Tibial artery (tissue), 4 donors: ENCODE measurements at regions not wholly inside any gene's neighbourhood (a gene's known extent, or its start where the extent isn't known, plus 50 kb on each side); places are given as distances from the start of the nearest gene placed in this dataset.

Source experiments
- DNase-seq, 2 donors: peaks; one replicate each; pipeline ENCODE4 v3.0.0-alpha.2; 2019
- H3K27ac ChIP-seq, 2 donors: fragments of 200-600 bp; sonication (generic) in 1 of 2; 1 replicate in 1 of 2; 2 replicates in 1 of 2; pipeline ENCODE4 v1.5.1; 2018 to 2019; ENCODE audit warnings: mild to moderate bottlenecking in 1 of 2
- H3K27me3 ChIP-seq, 2 donors: fragments of 200-600 bp; sonication (generic) in 1 of 2; one replicate each; pipeline versions ENCODE4 v1.5.1 to v1.6.0; 2016 to 2019
- H3K36me3 ChIP-seq, 3 donors: fragments of 200-600 bp; sonication (generic) in 2 of 3; one replicate each; pipeline ENCODE4 v1.5.1; 2016 to 2019; ENCODE audit warnings: mild to moderate bottlenecking in 2 of 3
- H3K4me1 ChIP-seq, 4 donors: fragments of 200-600 bp; sonication (generic) in 2 of 4; 1 replicate in 3 of 4; 2 replicates in 1 of 4; pipeline ENCODE4 v1.5.1; 2016 to 2019
- H3K4me3 ChIP-seq, 2 donors: fragments of 200-600 bp; sonication (generic) in 1 of 2; 1 replicate in 1 of 2; 2 replicates in 1 of 2; pipeline ENCODE4 v1.5.1; 2018 to 2019; ENCODE audit warnings: mild to moderate bottlenecking in 2 of 2
- H3K9me3 ChIP-seq, 3 donors: fragments of 200-600 bp; sonication (generic) in 1 of 3; one replicate each; pipeline ENCODE4 v1.5.1; 2016 to 2019
- intact Hi-C: fragments of 100-400 bp; cut with DNase I; formaldehyde crosslinking; loops from one replicate; pipeline ENCODE4 v1.15.0; 2023; ENCODE audit warnings: low total_unique reads
- TF ChIP-seq, protein P1 (sequence below), 2 experiments: fragments of 200-600 bp in 1 of 2; fragments of 450-650 bp in 1 of 2; IDR thresholded peaks; one replicate each; pipeline ENCODE4 v1.5.1; 2017 to 2019; ENCODE audit warnings: antibody characterized with exemption in 2 of 2, mild to moderate bottlenecking in 1 of 2, moderate library complexity in 1 of 2

DNA sequence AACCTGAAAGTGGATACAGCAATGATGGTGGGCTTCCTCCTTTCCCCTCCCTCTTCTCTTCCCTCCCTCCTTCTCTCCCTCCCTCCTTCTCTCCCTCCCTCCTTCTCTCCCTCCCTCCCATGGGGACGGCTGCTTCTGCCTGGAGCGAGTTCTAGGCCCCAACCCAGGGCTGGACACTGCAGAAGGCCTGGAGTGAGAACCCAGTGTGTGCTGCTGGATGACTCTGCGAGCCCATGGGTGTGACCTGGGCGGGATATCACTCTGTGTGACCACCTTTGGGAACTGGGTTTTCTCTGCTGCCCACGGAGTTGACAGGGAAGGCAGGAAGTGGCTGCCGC, 242.6 kb upstream of the GSE1 start:
- intact Hi-C loops, result no loop called here
- Histone ChIP-seq H3K36me3 (no peaks in the 10 kb centered on the region), H3K4me1 (peaks cover 0 to 60% (median 56%) of the 10 kb centered on the region in 4 donors), H3K27ac (peak overlapping the region; percentile 80 to 84), H3K4me3 (peak overlapping the region in 1 of 2 donors; percentile 47), H3K27me3 (no peaks in the 10 kb centered on the region), H3K9me3 (no peaks in the 10 kb centered on the region)
- DNase-seq, result no peak
- TF ChIP-seq, protein P1, sequence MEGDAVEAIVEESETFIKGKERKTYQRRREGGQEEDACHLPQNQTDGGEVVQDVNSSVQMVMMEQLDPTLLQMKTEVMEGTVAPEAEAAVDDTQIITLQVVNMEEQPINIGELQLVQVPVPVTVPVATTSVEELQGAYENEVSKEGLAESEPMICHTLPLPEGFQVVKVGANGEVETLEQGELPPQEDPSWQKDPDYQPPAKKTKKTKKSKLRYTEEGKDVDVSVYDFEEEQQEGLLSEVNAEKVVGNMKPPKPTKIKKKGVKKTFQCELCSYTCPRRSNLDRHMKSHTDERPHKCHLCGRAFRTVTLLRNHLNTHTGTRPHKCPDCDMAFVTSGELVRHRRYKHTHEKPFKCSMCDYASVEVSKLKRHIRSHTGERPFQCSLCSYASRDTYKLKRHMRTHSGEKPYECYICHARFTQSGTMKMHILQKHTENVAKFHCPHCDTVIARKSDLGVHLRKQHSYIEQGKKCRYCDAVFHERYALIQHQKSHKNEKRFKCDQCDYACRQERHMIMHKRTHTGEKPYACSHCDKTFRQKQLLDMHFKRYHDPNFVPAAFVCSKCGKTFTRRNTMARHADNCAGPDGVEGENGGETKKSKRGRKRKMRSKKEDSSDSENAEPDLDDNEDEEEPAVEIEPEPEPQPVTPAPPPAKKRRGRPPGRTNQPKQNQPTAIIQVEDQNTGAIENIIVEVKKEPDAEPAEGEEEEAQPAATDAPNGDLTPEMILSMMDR (IDR thresholded peaks at IDR 0.05), result no peak

DNA sequence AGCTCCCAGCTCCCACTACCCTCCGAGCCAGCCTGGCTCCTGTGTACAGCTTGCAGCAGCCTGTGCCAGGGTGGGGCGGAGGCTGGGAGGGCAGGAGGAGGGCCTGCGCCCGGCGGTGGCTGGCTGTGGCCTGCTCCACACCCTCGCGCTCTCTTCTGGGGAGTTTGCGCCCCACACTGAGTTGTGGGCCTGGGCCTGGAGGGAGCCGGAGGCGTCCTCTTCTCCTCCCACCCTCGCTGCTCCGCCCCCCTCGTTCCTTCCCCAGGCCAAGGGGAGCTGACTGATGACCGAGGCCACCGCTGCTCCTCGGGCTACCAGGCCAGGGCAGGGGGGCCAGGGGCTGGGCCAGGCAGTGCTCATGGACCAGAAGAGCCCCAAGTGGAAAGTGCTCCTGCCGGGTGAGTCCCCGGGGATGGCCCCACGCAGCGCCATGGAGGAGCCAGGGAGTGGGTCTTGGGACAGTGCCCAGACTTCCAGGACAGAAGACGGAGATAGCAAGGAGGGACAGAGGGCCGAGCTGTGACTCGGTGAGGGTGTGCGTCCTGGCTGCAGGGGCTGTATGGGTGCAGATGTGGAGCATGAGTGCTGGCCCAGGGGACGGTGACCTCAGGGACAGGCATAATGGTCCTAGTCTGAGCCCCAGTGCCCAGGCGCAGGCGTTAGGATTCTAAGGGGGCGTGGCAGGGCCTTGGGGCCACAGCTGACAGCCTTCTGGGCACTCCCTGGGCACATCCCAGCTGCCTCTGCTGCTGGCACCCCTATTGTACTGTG, 242.1 kb upstream of the GSE1 start:
- Histone ChIP-seq H3K4me3 (peak overlapping the region; percentile 39 to 47), H3K27me3 (no peaks in the 10 kb centered on the region), H3K36me3 (no peaks in the 10 kb centered on the region), H3K9me3 (no peaks in the 10 kb centered on the region), H3K4me1 (peaks cover 0 to 64% (median 57%) of the 10 kb centered on the region in 4 donors), H3K27ac (peak overlapping the region; percentile 80 to 84)
- TF ChIP-seq, protein P1 (IDR thresholded peaks at IDR 0.05), result no peak
- intact Hi-C loops, result no loop called here
- DNase-seq, result peak; percentile 70 to 86

DNA sequence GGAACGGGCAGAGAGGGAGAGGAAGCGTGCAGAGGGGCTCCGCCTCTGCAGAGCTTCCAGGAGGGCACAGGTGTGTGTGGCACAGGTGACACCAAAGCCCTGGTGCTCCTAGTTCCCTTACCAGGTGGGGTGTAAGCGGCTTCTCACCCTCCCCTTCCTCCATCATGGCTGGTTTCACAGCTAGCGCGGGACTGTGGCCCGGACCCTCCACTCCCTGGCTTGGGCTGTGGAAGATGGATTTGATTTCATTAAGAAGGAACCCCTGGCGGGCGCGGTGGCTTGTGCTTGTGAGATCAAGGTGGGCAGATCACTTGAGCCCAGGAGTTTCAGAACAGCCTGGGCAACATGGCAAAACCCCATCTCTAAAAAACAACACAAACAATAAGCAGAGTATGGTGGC, 241.2 kb upstream of the GSE1 start:
- H3K27ac ChIP-seq, result peak overlapping the region; percentile 80 to 84

DNA sequence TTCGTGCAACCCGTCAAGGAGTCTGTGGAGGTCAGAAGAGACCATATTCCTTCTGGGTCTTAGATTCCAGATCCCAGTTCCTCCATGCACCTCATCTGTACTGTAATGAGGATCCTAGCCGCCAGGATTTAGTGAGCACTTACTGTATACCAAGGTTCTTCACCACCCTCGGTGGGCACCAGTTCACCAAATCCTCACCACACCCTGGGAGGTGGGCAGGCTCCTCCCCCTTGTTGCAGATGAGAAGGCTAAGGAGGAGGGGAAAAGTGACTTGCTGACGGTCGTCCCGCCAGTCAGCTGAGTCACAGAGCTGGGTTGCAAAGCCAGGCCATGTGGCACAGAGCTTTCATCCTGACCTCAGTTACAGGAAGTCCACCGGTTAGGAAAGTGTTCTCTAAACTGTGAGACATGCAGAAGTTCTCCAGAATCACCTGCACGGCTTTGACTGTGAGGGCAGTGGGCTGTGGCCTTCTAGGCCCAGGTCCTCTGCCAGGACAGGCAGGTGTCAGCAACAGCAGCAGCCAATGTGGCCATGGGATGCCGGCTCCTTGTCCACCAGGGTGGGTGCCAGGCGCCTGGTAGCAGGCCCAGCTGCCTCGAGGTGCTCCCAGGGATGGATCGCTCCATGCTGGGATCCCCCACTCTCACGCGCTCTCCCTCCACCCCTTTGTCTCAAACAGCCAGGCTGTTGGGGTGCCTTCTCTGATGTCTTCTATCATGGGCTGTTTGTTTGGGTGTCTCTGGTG, 240.3 kb upstream of the GSE1 start:
- no peaks in the 10 kb centered on the region for H3K27me3 ChIP-seq
- no peak overlapping the region for H3K4me3 ChIP-seq
- H3K27ac ChIP-seq, result peak overlapping the region; percentile 80 to 84
- intact Hi-C loops, result no loop called here
- no peaks in the 10 kb centered on the region for H3K36me3 ChIP-seq
- H3K9me3 ChIP-seq, result no peaks in the 10 kb centered on the region
- DNase-seq, result peak; percentile 83 to 90
- peaks cover 0 to 81% (median 71%) of the 10 kb centered on the region in 4 donors for H3K4me1 ChIP-seq
- TF ChIP-seq, protein P1 (IDR thresholded peaks at IDR 0.05), result no peak

More for the DNA sequence above, 241.2 kb upstream of the GSE1 start:
- peaks cover 0 to 73% (median 63%) of the 10 kb centered on the region in 4 donors for H3K4me1 ChIP-seq
- no peaks in the 10 kb centered on the region for H3K9me3 ChIP-seq
- intact Hi-C loops, result no loop called here
- H3K4me3 ChIP-seq, result peak overlapping the region; percentile 39 to 47
- no peaks in the 10 kb centered on the region for H3K36me3 ChIP-seq
- DNase-seq, result no peak
- no peaks in the 10 kb centered on the region for H3K27me3 ChIP-seq
- TF ChIP-seq, protein P1 (IDR thresholded peaks at IDR 0.05), result no peak

DNA sequence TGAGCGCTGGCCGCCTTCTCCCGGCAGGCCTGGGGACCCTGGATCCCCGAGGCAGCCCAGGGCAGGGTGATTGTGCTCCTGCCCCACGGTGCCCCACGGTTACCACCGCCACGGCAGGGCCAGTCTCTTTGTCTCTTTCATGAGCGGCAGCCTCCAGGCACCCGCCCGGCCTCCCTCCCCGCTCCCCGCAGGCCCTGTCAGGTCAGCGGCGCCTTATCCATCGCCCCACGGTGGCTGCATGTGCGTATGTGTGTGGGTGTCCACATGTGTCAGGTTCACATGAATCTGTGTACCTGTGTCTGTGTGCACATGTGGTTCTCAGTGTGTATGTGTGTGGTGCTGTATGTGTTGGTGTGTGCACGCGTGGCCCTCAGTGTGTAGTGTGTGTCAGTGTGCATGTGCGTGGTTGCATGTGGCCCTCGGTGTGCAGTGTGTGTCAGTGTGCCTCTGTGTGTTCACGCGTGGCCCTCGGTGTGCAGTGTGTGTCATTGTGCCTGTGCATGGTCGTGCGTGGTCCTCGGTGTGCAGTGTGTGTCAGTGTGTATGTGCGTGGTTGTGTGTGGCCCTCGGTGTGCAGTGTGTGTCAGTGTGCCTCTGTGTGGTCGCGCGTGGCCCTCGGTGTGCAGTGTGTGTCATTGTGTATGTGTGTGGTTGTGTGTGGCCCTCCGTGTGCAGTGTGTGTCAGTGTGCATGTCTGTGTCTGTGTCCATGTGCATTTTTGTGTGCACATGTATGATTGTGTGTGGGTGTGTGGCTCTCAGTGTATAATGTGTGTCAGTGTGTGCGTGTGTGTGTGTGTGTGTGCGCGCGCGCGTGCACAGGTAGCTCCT, 239.2 kb upstream of the GSE1 start:
- intact Hi-C loops, result no loop called here
- no peaks in the 10 kb centered on the region for H3K36me3 ChIP-seq

More for the DNA sequence above, 239.2 kb upstream of the GSE1 start:
- DNase-seq, result no peak
- TF ChIP-seq, protein P1 (IDR thresholded peaks at IDR 0.05), result no peak
- H3K27me3 ChIP-seq, result no peaks in the 10 kb centered on the region
- no peak overlapping the region for H3K4me3 ChIP-seq
- peak overlapping the region; percentile 56 to 84 for H3K27ac ChIP-seq
- peaks cover 0 to 93% (median 82%) of the 10 kb centered on the region in 4 donors for H3K4me1 ChIP-seq
- no peaks in the 10 kb centered on the region for H3K9me3 ChIP-seq
